Neutrophil (primary cell): ENCODE measurements at regions not wholly inside any gene's neighbourhood (a gene's known extent, or its start where the extent isn't known, plus 50 kb on each side); places are given as distances from the start of the nearest gene placed in this dataset.
A peak's percentile ranks its signal among the peaks of the same experiment; 100 is the strongest.
"Not testable (repeated sequence)": the region's sequence is repeated elsewhere in the genome, so short reads cannot be mapped to it uniquely, and the experiment has no call there.

Experiments
- H3K27ac ChIP-seq: fragments of 200-600 bp; sonication (generic); 2 replicates; pipeline ENCODE4 v1.5.1; 2016; ENCODE audit warnings: mild to moderate bottlenecking, moderate library complexity
- H3K27me3 ChIP-seq: fragments of 200-600 bp; sonication (generic); 2 replicates; pipeline ENCODE4 v1.6.0; 2016; ENCODE audit warnings: mild to moderate bottlenecking
- H3K36me3 ChIP-seq: fragments of 200-600 bp; sonication (generic); 2 replicates; pipeline ENCODE4 v1.5.1; 2017
- H3K4me1 ChIP-seq, 2 experiments: fragments of 200-600 bp in 1 of 2; sonication (generic) in 1 of 2; 1 replicate in 1 of 2; 2 replicates in 1 of 2; pipeline versions ENCODE4 v1.5.1 to v1.6.1; 2013 to 2016; ENCODE audit warnings: low read depth in 1 of 2, low read length in 1 of 2, mild to moderate bottlenecking in 1 of 2, moderate library complexity in 1 of 2; ENCODE audit not compliant: control insufficient read depth in 1 of 2, insufficient read depth in 1 of 2
- H3K4me3 ChIP-seq, 2 experiments: fragments of 200-600 bp in 1 of 2; sonication (generic) in 1 of 2; 1 replicate in 1 of 2; 2 replicates in 1 of 2; pipeline ENCODE4 v1.5.1; 2013 to 2016; ENCODE audit warnings: low read depth in 1 of 2, low read length in 1 of 2, mild to moderate bottlenecking in 1 of 2, moderate library complexity in 1 of 2
- H3K9me3 ChIP-seq: fragments of 200-600 bp; sonication (generic); 2 replicates; pipeline ENCODE4 v1.5.1; 2016
- CTCF ChIP-seq: fragments of 200-600 bp; sonication (generic); IDR thresholded peaks from 2 replicates; pipeline ENCODE4 v1.5.1; 2016; ENCODE audit warnings: antibody characterized with exemption

- Histone ChIP-seq H3K9me3 (no peaks in the 10 kb centered on the region), H3K4me3 (no peak overlapping the region), H3K36me3 (peaks cover 10% of the 10 kb centered on the region), H3K27me3 (no peaks in the 10 kb centered on the region), H3K27ac (no peak overlapping the region), H3K4me1 (peaks cover 16 to 17% of the 10 kb centered on the region in 2 experiments)
- no peak for TF ChIP-seq CTCF
Observed at GRCh38 chr16:27600381-27600780, 50.4 kb downstream of the KATNIP start.

- Histone ChIP-seq H3K4me1 (peaks cover 6 to 8% of the 10 kb centered on the region in 2 experiments), H3K36me3 (peaks cover 10% of the 10 kb centered on the region), H3K27ac (no peak overlapping the region), H3K4me3 (no peak overlapping the region), H3K27me3 (no peaks in the 10 kb centered on the region), H3K9me3 (no peaks in the 10 kb centered on the region)
- TF ChIP-seq CTCF = no peak
Observed at GRCh38 chr16:27602103-27602502, 52.2 kb downstream of the KATNIP start.

- H3K36me3 ChIP-seq, H3K4me3 ChIP-seq, H3K4me1 ChIP-seq, H3K27ac ChIP-seq, H3K9me3 ChIP-seq, H3K27me3 ChIP-seq: not testable (repeated sequence)
- TF ChIP-seq CTCF = peak; percentile 35
Observed at GRCh38 chr16:27605500-27606106, 55.7 kb downstream of the KATNIP start.

GRCh38 chr16:27611340-27611739 is 61.4 kb downstream of the KATNIP start:
- H3K36me3 ChIP-seq = no peaks in the 10 kb centered on the region
- H3K27me3 ChIP-seq = no peaks in the 10 kb centered on the region
- H3K27ac ChIP-seq = no peak overlapping the region
- no peak for TF ChIP-seq CTCF
- H3K9me3 ChIP-seq = no peaks in the 10 kb centered on the region
- no peaks in the 10 kb centered on the region for H3K4me1 ChIP-seq
- H3K4me3 ChIP-seq = no peak overlapping the region

- Histone ChIP-seq H3K9me3 (no peaks in the 10 kb centered on the region), H3K36me3 (no peaks in the 10 kb centered on the region), H3K27me3 (no peaks in the 10 kb centered on the region), H3K4me1 (no peaks in the 10 kb centered on the region), H3K4me3 (no peak overlapping the region), H3K27ac (no peak overlapping the region)
- TF ChIP-seq CTCF = no peak
Observed at GRCh38 chr16:27613238-27613791, 63.4 kb downstream of the KATNIP start.
